PC-9 (cell line): ENCODE measurements at regions not wholly inside any gene's neighbourhood (a gene's known extent, or its start where the extent isn't known, plus 50 kb on each side); places are given as distances from the start of the nearest gene placed in this dataset.

Experiments used
- EZH2 ChIP-seq: fragments of 200-600 bp; sonication (generic); IDR thresholded peaks from 2 replicates; pipeline ENCODE4 v1.8.0; 2017; ENCODE audit warnings: antibody characterized with exemption, low read depth
- TF ChIP-seq, protein P1 (sequence below): fragments of 200-600 bp; sonication (generic); conservative IDR thresholded peaks from 2 replicates; pipeline ENCODE4 v1.6.1; 2017; ENCODE audit warnings: mixed run types, antibody characterized with exemption, mild to moderate bottlenecking, moderate library complexity

- TF ChIP-seq, protein P1, sequence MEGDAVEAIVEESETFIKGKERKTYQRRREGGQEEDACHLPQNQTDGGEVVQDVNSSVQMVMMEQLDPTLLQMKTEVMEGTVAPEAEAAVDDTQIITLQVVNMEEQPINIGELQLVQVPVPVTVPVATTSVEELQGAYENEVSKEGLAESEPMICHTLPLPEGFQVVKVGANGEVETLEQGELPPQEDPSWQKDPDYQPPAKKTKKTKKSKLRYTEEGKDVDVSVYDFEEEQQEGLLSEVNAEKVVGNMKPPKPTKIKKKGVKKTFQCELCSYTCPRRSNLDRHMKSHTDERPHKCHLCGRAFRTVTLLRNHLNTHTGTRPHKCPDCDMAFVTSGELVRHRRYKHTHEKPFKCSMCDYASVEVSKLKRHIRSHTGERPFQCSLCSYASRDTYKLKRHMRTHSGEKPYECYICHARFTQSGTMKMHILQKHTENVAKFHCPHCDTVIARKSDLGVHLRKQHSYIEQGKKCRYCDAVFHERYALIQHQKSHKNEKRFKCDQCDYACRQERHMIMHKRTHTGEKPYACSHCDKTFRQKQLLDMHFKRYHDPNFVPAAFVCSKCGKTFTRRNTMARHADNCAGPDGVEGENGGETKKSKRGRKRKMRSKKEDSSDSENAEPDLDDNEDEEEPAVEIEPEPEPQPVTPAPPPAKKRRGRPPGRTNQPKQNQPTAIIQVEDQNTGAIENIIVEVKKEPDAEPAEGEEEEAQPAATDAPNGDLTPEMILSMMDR = no peak
- no peak for TF ChIP-seq EZH2
Measured at GRCh38 chr9:107070586-107070985, 207.6 kb downstream of the ZNF462 start.
